IMR-90 (cell line): ENCODE measurements at regions not wholly inside any gene's neighbourhood (a gene's known extent, or its start where the extent isn't known, plus 50 kb on each side); places are given as distances from the start of the nearest gene placed in this dataset.

Experiments
- ATAC-seq: fragments of 200-7000 bp; cut with Tn5 transposase; 2 replicates; pipeline ENCODE4 v1.9.1; 2020; ENCODE audit warnings: low read depth, mild to moderate bottlenecking, moderate library complexity
- BruUV-seq: library from RNA; stranded (reverse); fragments of 400-500 nt; replicated peaks from 2 replicates; lab custom pipeline; 2021; lab: Mats Ljungman, UMichigan
- CTCF ChIA-PET: fragments of 300-600 bp; formaldehyde crosslinking; extraction: SDS; loops from one replicate; lab custom pipeline; 2021; ENCODE audit warnings: antibody characterized with exemption; lab: Yijun Ruan, JAX
- POLR2A ChIA-PET: fragments of 300-600 bp; sonication (Branson Sonifier 250); formaldehyde crosslinking; loops from one replicate; lab custom pipeline; 2022; ENCODE audit warnings: antibody characterized with exemption; ENCODE audit not compliant: unreplicated experiment; lab: Charles Lee
- DNase-seq: peaks from one replicate; pipeline ENCODE4 v3.0.0; 2013
- H2AFZ ChIP-seq: replicated peaks from 2 replicates; pipeline ENCODE3; 2013; ENCODE audit warnings: low read length, mild to moderate bottlenecking; ENCODE audit not compliant: poor library complexity
- H2AK5ac ChIP-seq: 2 replicates; pipeline ENCODE4 v1.6.1; 2013; ENCODE audit warnings: low read depth, low read length, inconsistent platforms
- H2AK9ac ChIP-seq: replicated peaks from 2 replicates; pipeline ENCODE3; 2013; ENCODE audit warnings: mild to moderate bottlenecking, low read depth, low read length, moderate library complexity; ENCODE audit not compliant: poor library complexity
- H2BK120ac ChIP-seq: 2 replicates; pipeline ENCODE4 v1.6.1; 2013; ENCODE audit warnings: low read depth, low read length, inconsistent platforms
- H2BK15ac ChIP-seq: 3 replicates; pipeline ENCODE4 v1.6.1; 2013; ENCODE audit warnings: low read depth, low read length, inconsistent platforms
- H2BK20ac ChIP-seq: 2 replicates; pipeline ENCODE4 v1.6.1; 2013; ENCODE audit warnings: low read depth, mild to moderate bottlenecking, inconsistent platforms, low read length, moderate library complexity
- H2BK5ac ChIP-seq: 2 replicates; pipeline ENCODE4 v1.6.1; 2013; ENCODE audit warnings: mild to moderate bottlenecking, low read depth, low read length, inconsistent platforms; ENCODE audit not compliant: poor library complexity, severe bottlenecking
- H3K14ac ChIP-seq: replicated peaks from 2 replicates; pipeline ENCODE4 v1.6.1; 2013; ENCODE audit warnings: low read depth, low read length, inconsistent platforms
- H3K18ac ChIP-seq: 2 replicates; pipeline ENCODE4 v1.6.1; 2013; ENCODE audit warnings: low read depth, low read length, control low read depth
- H3K23ac ChIP-seq: 2 replicates; pipeline ENCODE4 v1.6.1; 2013; ENCODE audit warnings: low read depth, low read length, inconsistent platforms
- H3K27ac ChIP-seq: 2 replicates; pipeline ENCODE4 v1.5.1; 2013; ENCODE audit warnings: mild to moderate bottlenecking, control low read depth, low read length; ENCODE audit not compliant: insufficient read depth
- H3K27me3 ChIP-seq: 2 replicates; pipeline ENCODE4 v1.6.1; 2013; ENCODE audit warnings: low read length; ENCODE audit not compliant: control insufficient read depth, insufficient read depth
- H3K36me3 ChIP-seq: 2 replicates; pipeline ENCODE4 v1.6.1; 2013; ENCODE audit warnings: low read length, mixed read lengths; ENCODE audit not compliant: control insufficient read depth, insufficient read depth
- H3K4ac ChIP-seq: 2 replicates; pipeline ENCODE4 v1.6.1; 2013; ENCODE audit warnings: low read depth, low read length, inconsistent platforms
- H3K4me1 ChIP-seq: 2 replicates; pipeline ENCODE4 v1.6.1; 2013; ENCODE audit warnings: low read length, mixed read lengths; ENCODE audit not compliant: control insufficient read depth, insufficient read depth
- H3K4me2 ChIP-seq: 2 replicates; pipeline ENCODE4 v1.6.1; 2013; ENCODE audit warnings: low read depth, mild to moderate bottlenecking, control low read depth, low read length, moderate library complexity
- H3K4me3 ChIP-seq: 2 replicates; pipeline ENCODE4 v1.5.1; 2013; ENCODE audit warnings: low read depth, mild to moderate bottlenecking, control low read depth, low read length, moderate library complexity; ENCODE audit not compliant: insufficient read depth
- H3K56ac ChIP-seq: 2 replicates; pipeline ENCODE4 v1.6.1; 2013; ENCODE audit warnings: low read length, inconsistent platforms; ENCODE audit not compliant: insufficient read depth; ENCODE audit errors: extremely low read depth
- H3K79me1 ChIP-seq, 2 experiments: 2 replicates each; pipeline ENCODE4 v1.6.1; 2013; ENCODE audit warnings: low read length in 2 of 2, inconsistent platforms in 1 of 2, low read depth in 1 of 2
- H3K9ac ChIP-seq: 2 replicates; pipeline ENCODE4 v1.6.1; 2013; ENCODE audit warnings: low read depth, low read length, control low read depth
- H3K9me1 ChIP-seq: 2 replicates; pipeline ENCODE4 v1.6.1; 2013; ENCODE audit warnings: low read length, inconsistent platforms; ENCODE audit not compliant: insufficient read depth
- H3K9me3 ChIP-seq: 2 replicates; pipeline ENCODE4 v1.6.1; 2013; ENCODE audit warnings: low read length; ENCODE audit not compliant: control insufficient read depth, insufficient read depth
- H4K20me1 ChIP-seq: 2 replicates; pipeline ENCODE4 v1.6.1; 2013; ENCODE audit warnings: low read length, inconsistent platforms; ENCODE audit not compliant: insufficient read depth
- H4K5ac ChIP-seq: 2 replicates; pipeline ENCODE4 v1.6.1; 2013; ENCODE audit warnings: mild to moderate bottlenecking, low read depth, low read length, control low read depth
- H4K8ac ChIP-seq, 2 experiments: 2 replicates each; pipeline ENCODE4 v1.6.1; 2013; ENCODE audit warnings: low read depth in 2 of 2, low read length in 2 of 2, control low read depth in 1 of 2, inconsistent platforms in 1 of 2
- H4K91ac ChIP-seq: 2 replicates; pipeline ENCODE4 v1.6.1; 2013; ENCODE audit warnings: low read depth, low read length, inconsistent platforms; ENCODE audit not compliant: insufficient read depth
- BHLHE40 ChIP-seq: fragments of 150-350 bp; IDR thresholded peaks from 2 replicates; pipeline ENCODE4 v1.6.1; 2016; ENCODE audit warnings: mild to moderate bottlenecking, low read depth, low read length
- FOS ChIP-seq: fragments of 150-350 bp; IDR thresholded peaks from 2 replicates; pipeline ENCODE4 v1.6.1; 2016; ENCODE audit warnings: low read depth, low read length
- NFE2L2 ChIP-seq: fragments of 150-350 bp; IDR thresholded peaks from 2 replicates; pipeline ENCODE4 v1.6.1; 2016; ENCODE audit warnings: low read depth, mild to moderate bottlenecking, low read length
- USF2 ChIP-seq: fragments of 150-350 bp; IDR thresholded peaks from 2 replicates; pipeline ENCODE4 v1.6.1; 2017; ENCODE audit warnings: mild to moderate bottlenecking, antibody characterized with exemption, low read length, low read depth
- WGBS, 2 experiments: methylation state at CpG; one replicate each; pipeline versions ENCODE4 v1.1.5 to v1.1.7; 2013; ENCODE audit warnings: missing lambda C conversion rate in 2 of 2; ENCODE audit not compliant: insufficient read length in 1 of 2; ENCODE audit errors: extremely low coverage in 2 of 2; 5-methylcytosine and 5-hydroxymethylcytosine counted together
- dilution Hi-C: fragments of 300-500 bp; cut with HindIII; formaldehyde crosslinking; loops from one replicate; pipeline ENCODE4 v1.14.3; 2018; ENCODE audit warnings: low sequenced_read_pairs; ENCODE audit not compliant: unreplicated experiment
- in situ Hi-C: fragments of 300-500 bp; cut with MboI; formaldehyde crosslinking; loops from 3 replicates; pipeline ENCODE4 v1.14.3; 2019; ENCODE audit warnings: low sequenced_read_pairs, inconsistent platforms, mixed read lengths
- intact Hi-C: fragments of 100-400 bp; cut with micrococcal nuclease; formaldehyde crosslinking; loops from 2 replicates; pipeline ENCODE4 v1.10.0; 2022

GRCh38 chr16:62477796-62478195 lies 441.6 kb upstream of the CDH8 start:
- Histone ChIP-seq H4K8ac (no peak overlapping the region), H3K23ac (no peak overlapping the region), H2AK9ac (no peak overlapping the region), H2AK5ac (no peak overlapping the region), H2BK5ac (no peak overlapping the region), H4K91ac (no peak overlapping the region), H3K79me1 (no peaks in the 10 kb centered on the region), H3K18ac (no peak overlapping the region), H3K4me3 (no peak overlapping the region), H3K9ac (no peak overlapping the region), H3K4me2 (no peak overlapping the region), H3K9me3 (peaks cover 36% of the 10 kb centered on the region), H3K14ac (no peak overlapping the region), H2BK120ac (no peak overlapping the region), H4K5ac (no peak overlapping the region), H3K4ac (no peak overlapping the region), H2BK15ac (no peak overlapping the region), H3K27ac (no peak overlapping the region), H3K9me1 (no peaks in the 10 kb centered on the region), H2AFZ (no peak overlapping the region), H2BK20ac (no peak overlapping the region), H3K56ac (no peak overlapping the region), H3K27me3 (no peaks in the 10 kb centered on the region), H4K20me1 (no peaks in the 10 kb centered on the region), H3K4me1 (no peaks in the 10 kb centered on the region), H3K36me3 (no peaks in the 10 kb centered on the region)
- no TSS peak for BruUV-seq
- ATAC-seq (no peak), DNase-seq (no peak)
- ChIA-PET CTCF (no interaction called here), POLR2A (no interaction called here)
- dilution Hi-C loops (no loop called here), in situ Hi-C loops (no loop called here), intact Hi-C loops (no loop called here)
- no CpG with 5 or more reads among the region's 3 CpGs for WGBS, 2 experiments
- TF ChIP-seq BHLHE40: no peak
- no peak for TF ChIP-seq FOS
- TF ChIP-seq NFE2L2: no peak
- TF ChIP-seq USF2: no peak
